Lower leg skin (tissue), 4 donors: ENCODE measurements at regions not wholly inside any gene's neighbourhood (a gene's known extent, or its start where the extent isn't known, plus 50 kb on each side); places are given as distances from the start of the nearest gene placed in this dataset.

Experiments used
- DNase-seq, 2 donors: peaks; one replicate each; pipeline ENCODE4 v3.0.0-alpha.2; 2019; ENCODE audit warnings: low spot score in 2 of 2
- H3K4me3 ChIP-seq: fragments of 200-600 bp; sonication (generic); 2 replicates; pipeline ENCODE4 v1.5.1; 2017; ENCODE audit warnings: mild to moderate bottlenecking, low read depth; ENCODE audit not compliant: poor library complexity, severe bottlenecking
- CTCF ChIP-seq, 3 donors: fragments of 450-650 bp; IDR thresholded peaks; one replicate each; pipeline ENCODE4 v1.5.1; 2016; ENCODE audit warnings: antibody characterized with exemption in 3 of 3, mild to moderate bottlenecking in 3 of 3, moderate library complexity in 2 of 3
- POLR2A ChIP-seq, 2 donors: fragments of 450-650 bp; IDR thresholded peaks; one replicate each; pipeline ENCODE4 v1.6.1; 2016 to 2017; ENCODE audit warnings: antibody characterized with exemption in 2 of 2, mild to moderate bottlenecking in 1 of 2, moderate library complexity in 1 of 2
- WGBS, 2 donors: methylation state at CpG; one replicate each; pipeline ENCODE4 v1.1.5; 2018; 5-methylcytosine and 5-hydroxymethylcytosine counted together
- intact Hi-C: fragments of 100-400 bp; cut with DNase I; formaldehyde crosslinking; loops from one replicate; pipeline ENCODE4 v1.15.0; 2023; ENCODE audit warnings: low total_unique reads

GRCh38 chr2:77604953-77605929 lies 83.1 kb upstream of the LRRTM4 start:
- no peak for DNase-seq
- intact Hi-C loops, result no loop called here
- 79 to 87% methylated on average over 3 of the region's 3 CpGs for WGBS, 2 donors
- TF ChIP-seq CTCF (IDR thresholded peaks at IDR 0.05) (no peak), POLR2A (IDR thresholded peaks at IDR 0.05) (no peak)
- no peak overlapping the region for H3K4me3 ChIP-seq

DNA sequence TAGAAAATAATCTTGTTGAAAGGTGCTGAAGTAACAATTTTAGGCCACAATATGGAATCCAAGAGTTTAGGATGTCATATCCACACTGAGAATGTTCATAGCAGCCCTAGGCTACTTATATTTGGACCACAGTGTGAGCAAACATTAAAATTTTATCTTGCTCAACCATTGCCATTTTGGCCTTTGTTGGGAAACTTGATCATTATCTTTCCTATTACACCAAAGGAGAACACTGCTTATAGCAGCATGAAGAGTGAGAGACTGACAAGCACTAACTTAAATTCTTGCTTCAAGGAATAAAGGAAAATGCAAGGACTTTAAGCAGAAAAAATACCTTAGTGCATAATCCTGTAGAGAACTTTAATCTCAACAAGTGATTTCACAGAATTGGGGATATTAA lies 86.3 kb upstream of the LRRTM4 start:
- H3K4me3 ChIP-seq, result no peak overlapping the region
- DNase-seq, result no peak
- TF ChIP-seq POLR2A (IDR thresholded peaks at IDR 0.05), result no peak
- TF ChIP-seq CTCF (IDR thresholded peaks at IDR 0.05), result no peak
- intact Hi-C loops, result no loop called here

- DNase-seq, result no peak
- intact Hi-C loops, result no loop called here
- 61 to 69% methylated on average over 3 of the region's 3 CpGs for whole genome bisulfite sequencing, 2 donors
- TF ChIP-seq CTCF (IDR thresholded peaks at IDR 0.05) (no peak), POLR2A (IDR thresholded peaks at IDR 0.05) (no peak)
- H3K4me3 ChIP-seq, result no peak overlapping the region
These were observed 107.4 kb upstream of the LRRTM4 start for GRCh38 chr2:77629539-77629938.

DNA sequence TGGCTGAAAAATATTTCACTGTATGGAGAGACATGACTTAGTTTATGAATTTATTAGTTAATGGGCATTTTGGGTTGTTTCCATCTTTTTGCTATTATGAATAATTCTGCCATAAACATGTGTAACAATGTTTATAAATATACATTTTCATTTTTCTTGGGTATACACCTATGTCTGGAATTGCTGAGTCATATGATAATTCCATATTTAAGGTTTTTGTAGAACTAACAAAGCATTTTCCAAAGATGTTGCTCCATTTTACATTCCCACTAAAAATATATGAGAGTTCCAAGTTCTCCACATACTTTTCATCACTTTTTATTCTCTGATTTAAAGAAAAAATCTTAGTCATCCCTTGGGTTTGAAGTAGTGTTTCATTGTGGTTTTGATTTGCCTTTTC lies 108.8 kb upstream of the LRRTM4 start:
- no peak for DNase-seq
- intact Hi-C loops, result no loop called here

GRCh38 chr2:77633601-77634000 lies 111.4 kb upstream of the LRRTM4 start:
- intact Hi-C loops, result no loop called here
- DNase-seq, result no peak
- H3K4me3 ChIP-seq, result no peak overlapping the region
- 73 to 84% methylated on average over 2 of the region's 2 CpGs for WGBS, 2 donors
- TF ChIP-seq CTCF (IDR thresholded peaks at IDR 0.05) (no peak), POLR2A (IDR thresholded peaks at IDR 0.05) (no peak)

More for the DNA sequence above, 108.8 kb upstream of the LRRTM4 start:
- no peak overlapping the region for H3K4me3 ChIP-seq
- TF ChIP-seq CTCF (IDR thresholded peaks at IDR 0.05) (no peak), POLR2A (IDR thresholded peaks at IDR 0.05) (no peak)
